WERI-Rb-1 (cell line): ENCODE measurements at regions not wholly inside any gene's neighbourhood (a gene's known extent, or its start where the extent isn't known, plus 50 kb on each side); places are given as distances from the start of the nearest gene placed in this dataset.

Source experiments
- DNase-seq: peaks from one replicate; pipeline ENCODE4 v3.0.0-alpha.2; 2020
- H3K27ac ChIP-seq: fragments of 250-450 bp; sonication (Bioruptor Pico); 2 replicates; pipeline ENCODE4 v1.5.1; 2020; ENCODE audit warnings: mild to moderate bottlenecking, moderate library complexity
- H3K27me3 ChIP-seq: fragments of 250-450 bp; sonication (Bioruptor Pico); 2 replicates; pipeline ENCODE4 v1.5.1; 2021; ENCODE audit warnings: mild to moderate bottlenecking, low read depth, moderate library complexity; ENCODE audit not compliant: insufficient read depth, severe bottlenecking
- H3K36me3 ChIP-seq: fragments of 250-450 bp; sonication (Bioruptor Pico); 2 replicates; pipeline ENCODE4 v1.5.1; 2020; ENCODE audit warnings: mild to moderate bottlenecking, moderate library complexity
- H3K4me3 ChIP-seq: 2 replicates; pipeline ENCODE4 v1.5.1; 2011; ENCODE audit warnings: low read depth, mild to moderate bottlenecking, control low read depth, low read length
- H3K9me3 ChIP-seq: fragments of 250-450 bp; sonication (Bioruptor Pico); 2 replicates; pipeline ENCODE4 v1.5.1; 2021; ENCODE audit warnings: mild to moderate bottlenecking, moderate library complexity; ENCODE audit not compliant: severe bottlenecking
- CTCF ChIP-seq: IDR thresholded peaks from 2 replicates; pipeline ENCODE4 v1.5.1; 2011; ENCODE audit warnings: low read depth, mild to moderate bottlenecking, control low read depth, inconsistent platforms, low read length

DNA sequence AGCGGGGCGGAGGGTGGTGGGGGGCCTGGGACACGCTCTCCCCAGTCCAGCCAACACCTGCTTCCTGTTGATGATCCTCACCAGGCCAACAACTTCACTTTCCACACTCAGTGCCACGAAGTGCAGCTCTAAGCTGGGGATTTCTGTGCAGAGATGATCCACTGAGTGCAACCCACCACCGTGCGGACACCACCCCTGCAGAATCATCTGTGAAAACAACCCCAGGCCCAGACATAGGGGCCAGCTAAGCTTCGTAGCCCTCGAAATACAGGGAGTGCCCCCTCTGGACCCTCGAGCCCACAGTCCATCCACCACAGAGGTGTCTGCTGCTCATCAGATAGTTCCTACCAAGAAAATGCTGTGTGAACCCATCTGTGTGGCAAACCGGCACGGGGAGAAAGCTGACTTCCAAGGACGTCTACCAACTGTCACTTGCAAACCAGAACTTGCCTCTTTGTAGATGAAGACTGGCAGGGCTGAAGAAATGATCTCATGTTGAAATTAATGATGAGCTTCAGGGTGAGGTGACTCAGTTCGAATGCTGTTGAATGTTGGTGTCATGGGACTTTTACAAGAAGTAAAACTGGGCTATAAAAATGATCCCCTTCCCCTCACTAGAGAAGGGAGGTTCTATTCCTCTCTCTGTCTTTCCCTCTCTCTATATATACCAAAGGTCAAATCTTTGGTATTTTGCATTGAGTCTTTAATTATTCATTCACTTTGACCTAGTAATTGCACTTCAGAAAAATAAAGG, 73.4 kb downstream of the MYEOV start:
- no peak for TF ChIP-seq CTCF

DNA sequence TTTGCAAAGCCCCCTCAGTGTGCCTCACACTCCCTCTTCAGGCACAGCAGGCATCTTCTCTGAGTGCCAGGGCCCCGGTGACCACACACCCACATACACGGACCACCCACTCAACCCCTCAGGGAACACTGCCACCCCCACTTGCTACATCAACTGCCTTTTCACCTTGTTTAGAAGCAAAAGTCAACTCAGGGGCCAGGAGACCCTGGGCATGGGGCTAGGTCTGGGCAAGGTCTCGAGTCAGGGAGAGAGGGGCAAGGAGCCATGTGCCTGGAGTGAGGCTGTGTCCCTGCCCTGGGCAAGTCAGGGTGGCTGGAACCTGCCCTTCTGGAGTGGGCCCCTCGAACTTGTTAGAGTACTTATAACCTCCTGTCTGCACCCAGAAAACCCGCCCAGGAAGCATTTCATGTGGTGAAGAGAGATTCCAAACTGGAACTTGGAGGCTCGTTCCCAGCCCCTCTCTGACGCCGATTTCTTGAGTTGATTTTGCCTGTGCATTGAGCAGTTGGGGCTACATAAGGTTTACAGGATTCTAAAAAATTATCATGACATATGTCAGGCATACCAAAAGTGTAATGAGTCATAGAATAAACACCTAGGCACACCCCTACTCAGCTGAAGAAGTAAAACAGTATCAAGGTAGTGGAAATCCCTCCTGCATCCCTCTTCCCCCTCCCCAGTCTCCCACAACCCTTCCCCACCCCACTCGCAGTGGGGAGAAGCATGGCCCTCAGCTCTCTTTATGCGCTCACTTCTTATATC, 74.3 kb downstream of the MYEOV start:
- Histone ChIP-seq H3K36me3 (no peaks in the 10 kb centered on the region), H3K27ac (no peak overlapping the region), H3K9me3 (peaks cover 14% of the 10 kb centered on the region), H3K27me3 (peaks cover 66% of the 10 kb centered on the region), H3K4me3 (no peak overlapping the region)
- DNase-seq: no peak
- TF ChIP-seq CTCF: no peak

More for the DNA sequence above, 73.4 kb downstream of the MYEOV start:
- peaks cover 61% of the 10 kb centered on the region for H3K27me3 ChIP-seq
- no peaks in the 10 kb centered on the region for H3K36me3 ChIP-seq
- H3K4me3 ChIP-seq: no peak overlapping the region
- H3K27ac ChIP-seq: no peak overlapping the region
- peaks cover 14% of the 10 kb centered on the region for H3K9me3 ChIP-seq
- no peak for DNase-seq

- no peak for TF ChIP-seq CTCF
- Histone ChIP-seq H3K27me3 (peaks cover 68% of the 10 kb centered on the region), H3K27ac (no peak overlapping the region), H3K4me3 (no peak overlapping the region), H3K36me3 (no peaks in the 10 kb centered on the region), H3K9me3 (peaks cover 14% of the 10 kb centered on the region)
- no peak for DNase-seq
Measured at GRCh38 chr11:69369210-69369825, 75.4 kb downstream of the MYEOV start.

DNA sequence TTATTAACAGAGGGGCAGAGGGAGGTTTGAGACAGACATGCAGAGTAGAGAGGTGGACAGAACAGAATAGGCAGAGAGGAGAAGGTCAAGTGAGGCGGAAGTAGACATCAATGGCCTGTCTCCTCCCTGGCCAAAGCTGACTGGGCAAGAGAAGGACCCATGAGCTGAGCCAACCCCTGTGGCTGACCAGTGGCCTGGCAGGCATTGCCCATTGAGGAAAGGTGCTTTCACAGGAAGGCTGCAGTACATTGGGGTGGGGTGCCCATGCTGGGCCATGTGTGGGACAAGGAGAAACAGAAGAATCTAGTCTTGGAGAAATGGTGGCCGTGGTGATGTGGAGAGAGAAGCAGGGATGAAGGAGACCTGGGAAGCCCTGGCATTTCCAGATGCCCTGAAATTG, 76.0 kb downstream of the MYEOV start:
- no peaks in the 10 kb centered on the region for H3K36me3 ChIP-seq
- H3K4me3 ChIP-seq: no peak overlapping the region
- peaks cover 68% of the 10 kb centered on the region for H3K27me3 ChIP-seq
- DNase-seq: peak; percentile 47
- no peak overlapping the region for H3K27ac ChIP-seq
- H3K9me3 ChIP-seq: peaks cover 14% of the 10 kb centered on the region
- no peak for TF ChIP-seq CTCF

DNA sequence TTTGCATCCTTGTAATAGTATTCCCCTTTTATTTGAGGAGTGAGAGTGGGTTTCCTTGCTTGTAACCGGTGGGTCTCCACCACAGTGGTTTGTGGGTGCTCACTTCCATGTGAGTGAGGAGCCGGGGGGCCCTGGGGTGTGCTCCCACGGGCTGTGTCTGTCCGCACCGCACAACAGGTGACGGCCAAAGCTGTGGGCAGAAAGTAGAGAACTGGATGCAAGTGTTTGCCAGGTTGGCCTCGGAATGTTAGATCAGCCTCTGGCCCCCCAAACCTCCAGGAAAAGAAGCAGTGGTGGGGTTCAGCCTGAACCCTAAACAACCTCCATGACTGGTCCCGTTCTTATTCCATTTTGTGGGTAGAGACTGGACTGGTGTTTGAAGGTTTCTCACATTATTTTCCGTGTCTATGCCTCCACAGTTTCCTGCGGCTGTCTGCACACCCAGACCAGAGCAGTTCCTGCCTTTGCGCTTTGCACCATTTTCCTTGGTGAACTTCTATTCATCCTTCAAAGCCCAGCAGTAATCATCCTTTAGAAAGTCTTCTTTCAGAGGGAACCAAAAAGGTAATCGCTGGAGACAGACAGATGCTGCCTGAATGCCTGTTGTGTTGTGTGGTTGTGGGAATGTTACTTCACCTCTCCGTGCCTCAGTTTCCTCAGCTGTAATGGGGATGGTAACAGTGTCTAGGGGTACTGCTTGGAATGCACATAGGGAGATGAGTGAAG, 77.2 kb downstream of the MYEOV start:
- Histone ChIP-seq H3K27me3 (peaks cover 70% of the 10 kb centered on the region), H3K36me3 (no peaks in the 10 kb centered on the region), H3K9me3 (peaks cover 14% of the 10 kb centered on the region), H3K4me3 (no peak overlapping the region), H3K27ac (no peak overlapping the region)
- no peak for TF ChIP-seq CTCF
- no peak for DNase-seq
